ENCODE measurements at regions not wholly inside any gene's neighbourhood (a gene's known extent, or its start where the extent isn't known, plus 50 kb on each side); places are given as distances from the start of the nearest gene placed in this dataset.

- H3K36me3 ChIP-seq (ENCODE audit: control insufficient read depth, insufficient read depth, low read length) = no peaks in the 10 kb centered on the region
- intact Hi-C loops (cut with micrococcal nuclease; ENCODE audit: unreplicated experiment) = loop anchor here (10.0 kb wide), 2 partner anchors 259 to 349 kb away; partner anchors contain the start of gene RBPJ
- ATAC-seq = no peak
- ChIA-PET POLR2A (no interaction called here), CTCF (no interaction called here)
- no peak for TF ChIP-seq SIN3A (IDR thresholded peaks at IDR 0.05; ENCODE audit: borderline replicate concordance, insufficient read depth, low read depth, low read length)
- TF ChIP-seq, protein P1, sequence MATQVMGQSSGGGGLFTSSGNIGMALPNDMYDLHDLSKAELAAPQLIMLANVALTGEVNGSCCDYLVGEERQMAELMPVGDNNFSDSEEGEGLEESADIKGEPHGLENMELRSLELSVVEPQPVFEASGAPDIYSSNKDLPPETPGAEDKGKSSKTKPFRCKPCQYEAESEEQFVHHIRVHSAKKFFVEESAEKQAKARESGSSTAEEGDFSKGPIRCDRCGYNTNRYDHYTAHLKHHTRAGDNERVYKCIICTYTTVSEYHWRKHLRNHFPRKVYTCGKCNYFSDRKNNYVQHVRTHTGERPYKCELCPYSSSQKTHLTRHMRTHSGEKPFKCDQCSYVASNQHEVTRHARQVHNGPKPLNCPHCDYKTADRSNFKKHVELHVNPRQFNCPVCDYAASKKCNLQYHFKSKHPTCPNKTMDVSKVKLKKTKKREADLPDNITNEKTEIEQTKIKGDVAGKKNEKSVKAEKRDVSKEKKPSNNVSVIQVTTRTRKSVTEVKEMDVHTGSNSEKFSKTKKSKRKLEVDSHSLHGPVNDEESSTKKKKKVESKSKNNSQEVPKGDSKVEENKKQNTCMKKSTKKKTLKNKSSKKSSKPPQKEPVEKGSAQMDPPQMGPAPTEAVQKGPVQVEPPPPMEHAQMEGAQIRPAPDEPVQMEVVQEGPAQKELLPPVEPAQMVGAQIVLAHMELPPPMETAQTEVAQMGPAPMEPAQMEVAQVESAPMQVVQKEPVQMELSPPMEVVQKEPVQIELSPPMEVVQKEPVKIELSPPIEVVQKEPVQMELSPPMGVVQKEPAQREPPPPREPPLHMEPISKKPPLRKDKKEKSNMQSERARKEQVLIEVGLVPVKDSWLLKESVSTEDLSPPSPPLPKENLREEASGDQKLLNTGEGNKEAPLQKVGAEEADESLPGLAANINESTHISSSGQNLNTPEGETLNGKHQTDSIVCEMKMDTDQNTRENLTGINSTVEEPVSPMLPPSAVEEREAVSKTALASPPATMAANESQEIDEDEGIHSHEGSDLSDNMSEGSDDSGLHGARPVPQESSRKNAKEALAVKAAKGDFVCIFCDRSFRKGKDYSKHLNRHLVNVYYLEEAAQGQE (IDR thresholded peaks at IDR 0.05; ENCODE audit: insufficient read depth in 1 of 2, low read depth in 2 of 2, low read length in 1 of 2) = no peak
- no peak for TF ChIP-seq CTCF (IDR thresholded peaks at IDR 0.05)
- no peak for TF ChIP-seq POLR2AphosphoS5 (IDR thresholded peaks at IDR 0.05; ENCODE audit: low read depth, low read length)
- no peak for TF ChIP-seq TCF7L2 (IDR thresholded peaks at IDR 0.05; ENCODE audit: low read depth, low read length)
- no TSS peak for BruUV-seq (replicated peaks)
- no peaks in the 10 kb centered on the region for H3K9me3 ChIP-seq (ENCODE audit: control insufficient read depth, insufficient read depth, low read depth, low read length)
- no peaks in the 10 kb centered on the region for H3K4me1 ChIP-seq (ENCODE audit: control insufficient read depth, insufficient read depth, low read length)
- in situ Hi-C loops (cut with HindIII; ENCODE audit: low pct_unique_long_range_greater_than_20kb, low sequenced_read_pairs) = no loop called here
- DNase-seq (ENCODE audit: low read depth, low spot score) = no peak
- H3K4me3 ChIP-seq (ENCODE audit: low read depth in 2 of 2, low read length in 2 of 2) = no peak overlapping the region
- no peaks in the 10 kb centered on the region for H3K27me3 ChIP-seq (ENCODE audit: control insufficient read depth, insufficient read depth, low read length)
- no peak overlapping the region for H3K27ac ChIP-seq (ENCODE audit: low read length)
These were observed 151.8 kb downstream of the SMIM20 start for GRCh38 chr4:26065833-26066232.

DNA sequence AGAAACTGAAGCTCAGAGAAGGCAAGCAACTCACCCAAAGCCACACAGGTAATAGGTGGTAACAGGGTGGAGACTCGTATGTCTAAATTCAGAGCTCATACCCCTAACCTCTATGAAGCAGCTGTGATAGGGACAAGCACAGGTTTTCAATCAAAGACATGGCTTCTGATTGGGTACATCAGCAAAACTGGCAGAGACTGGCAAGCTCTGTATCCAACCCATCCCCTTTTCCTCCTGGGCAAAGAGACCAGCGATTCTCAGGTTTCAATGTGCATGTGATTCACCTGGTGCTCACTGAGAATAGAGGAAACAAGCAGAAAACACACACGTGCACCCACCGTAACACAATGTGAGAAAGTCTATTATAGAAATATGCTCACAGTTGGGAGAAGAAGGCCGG is 153.0 kb downstream of the SMIM20 start:
- no peaks in the 10 kb centered on the region for H3K36me3 ChIP-seq (ENCODE audit: control insufficient read depth, insufficient read depth, low read length)
- no peaks in the 10 kb centered on the region for H3K9me3 ChIP-seq (ENCODE audit: control insufficient read depth, insufficient read depth, low read depth, low read length)
- intact Hi-C loops (cut with micrococcal nuclease; ENCODE audit: unreplicated experiment) (loop anchor here (10.0 kb wide), 2 partner anchors 258 to 348 kb away; partner anchors contain the start of gene RBPJ), in situ Hi-C loops (cut with HindIII; ENCODE audit: low pct_unique_long_range_greater_than_20kb, low sequenced_read_pairs) (no loop called here)
- DNase-seq (ENCODE audit: low read depth, low spot score) (no peak), ATAC-seq (no peak)
- no peaks in the 10 kb centered on the region for H3K27me3 ChIP-seq (ENCODE audit: control insufficient read depth, insufficient read depth, low read length)
- CTCF ChIA-PET = no interaction called here
- BruUV-seq (replicated peaks) = no TSS peak
- POLR2A ChIA-PET = no interaction called here
- H3K4me3 ChIP-seq (ENCODE audit: low read depth in 2 of 2, low read length in 2 of 2) = no peak overlapping the region
- no peaks in the 10 kb centered on the region for H3K4me1 ChIP-seq (ENCODE audit: control insufficient read depth, insufficient read depth, low read length)
- H3K27ac ChIP-seq (ENCODE audit: low read length) = no peak overlapping the region
- TF ChIP-seq CTCF (IDR thresholded peaks at IDR 0.05) (no peak), SIN3A (IDR thresholded peaks at IDR 0.05; ENCODE audit: borderline replicate concordance, insufficient read depth, low read depth, low read length) (no peak), TCF7L2 (IDR thresholded peaks at IDR 0.05; ENCODE audit: low read depth, low read length) (no peak), POLR2AphosphoS5 (IDR thresholded peaks at IDR 0.05; ENCODE audit: low read depth, low read length) (no peak)
- TF ChIP-seq, protein P1 (IDR thresholded peaks at IDR 0.05; ENCODE audit: insufficient read depth in 1 of 2, low read depth in 2 of 2, low read length in 1 of 2) = no peak

All from Panc1 (cell line).